Fibroblast of lung (primary cell): ENCODE measurements at regions not wholly inside any gene's neighbourhood (a gene's known extent, or its start where the extent isn't known, plus 50 kb on each side); places are given as distances from the start of the nearest gene placed in this dataset.

Experiments
- DNase-seq, 2 donors: peaks; one replicate each; pipeline versions ENCODE4 v3.0.0 to v3.0.0-alpha.2; 2010; ENCODE audit warnings: low read depth in 2 of 2
- H2AFZ ChIP-seq: 2 replicates; pipeline ENCODE4 v1.5.1; 2012; ENCODE audit warnings: low read length, control low read depth, inconsistent platforms
- H3K27ac ChIP-seq: 2 replicates; pipeline ENCODE4 v1.5.1; 2011; ENCODE audit warnings: low read length, control low read depth; ENCODE audit not compliant: insufficient read depth
- H3K27me3 ChIP-seq: 2 replicates; pipeline ENCODE4 v1.5.1; 2011; ENCODE audit warnings: mild to moderate bottlenecking, low read length; ENCODE audit not compliant: control insufficient read depth, insufficient read depth
- H3K36me3 ChIP-seq: 2 replicates; pipeline ENCODE4 v1.5.1; 2011; ENCODE audit warnings: low read length; ENCODE audit not compliant: control insufficient read depth, insufficient read depth
- H3K4me1 ChIP-seq: 2 replicates; pipeline ENCODE4 v1.5.1; 2011; ENCODE audit warnings: low read length; ENCODE audit not compliant: control insufficient read depth, insufficient read depth; ENCODE audit errors: extremely low read depth
- H3K4me2 ChIP-seq: 2 replicates; pipeline ENCODE4 v1.5.1; 2011; ENCODE audit warnings: low read length, control low read depth; ENCODE audit not compliant: insufficient read depth; ENCODE audit errors: extremely low read depth
- H3K4me3 ChIP-seq, 4 experiments: fragments of 200-600 bp in 1 of 4; sonication (generic) in 1 of 4; replicated peaks in 1 of 4; 2 replicates each; pipeline ENCODE4 v1.5.1; 2011 to 2016; ENCODE audit warnings: low read length in 4 of 4, low read depth in 3 of 4, mild to moderate bottlenecking in 3 of 4, control low read depth in 2 of 4, inconsistent platforms in 1 of 4, mixed read lengths in 1 of 4; ENCODE audit not compliant: insufficient read depth in 1 of 4; ENCODE audit errors: control extremely low read depth in 1 of 4
- H3K79me2 ChIP-seq: 2 replicates; pipeline ENCODE4 v1.5.1; 2012; ENCODE audit warnings: mild to moderate bottlenecking, low read length, inconsistent platforms; ENCODE audit not compliant: control insufficient read depth, insufficient read depth
- H3K9ac ChIP-seq: 2 replicates; pipeline ENCODE4 v1.5.1; 2011; ENCODE audit warnings: mild to moderate bottlenecking, low read length, control low read depth; ENCODE audit not compliant: insufficient read depth
- H3K9me3 ChIP-seq: 2 replicates; pipeline ENCODE4 v1.5.1; 2012; ENCODE audit warnings: low read depth, low read length; ENCODE audit not compliant: control insufficient read depth, insufficient read depth
- H4K20me1 ChIP-seq: 2 replicates; pipeline ENCODE4 v1.5.1; 2011; ENCODE audit warnings: low read length; ENCODE audit not compliant: control insufficient read depth, insufficient read depth; ENCODE audit errors: extremely low read depth
- CTCF ChIP-seq, 2 donors: IDR thresholded peaks in 1 of 2; conservative IDR thresholded peaks in 1 of 2; 1 replicate in 1 of 2; 2 replicates in 1 of 2; pipeline ENCODE4 v1.5.1; 2011 to 2012; ENCODE audit warnings: low read length in 2 of 2, control low read depth in 1 of 2, inconsistent platforms in 1 of 2, low read depth in 1 of 2, mild to moderate bottlenecking in 1 of 2
- EZH2 ChIP-seq: IDR thresholded peaks from 2 replicates; pipeline ENCODE4 v1.5.1; 2012; ENCODE audit warnings: low read length, control low read depth, mild to moderate bottlenecking; ENCODE audit errors: missing control alignments

GRCh38 chr5:67273689-67274356 lies 77.2 kb upstream of the CD180 start:
- Histone ChIP-seq H3K9me3 (no peaks in the 10 kb centered on the region), H4K20me1 (no peaks in the 10 kb centered on the region), H3K79me2 (no peaks in the 10 kb centered on the region), H3K4me2 (no peak overlapping the region), H3K27ac (no peak overlapping the region), H3K4me1 (peaks cover 8% of the 10 kb centered on the region), H3K4me3 (no peak overlapping the region), H3K27me3 (no peaks in the 10 kb centered on the region), H2AFZ (no peak overlapping the region), H3K9ac (no peak overlapping the region), H3K36me3 (no peaks in the 10 kb centered on the region)
- TF ChIP-seq EZH2 (no peak), CTCF (conservative IDR thresholded peaks at IDR 0.05 in 1 of 2, IDR thresholded peaks at IDR 0.05 in 1 of 2; ENCODE audit: low read depth in 1 of 2, low read length in 2 of 2) (no peak)
- DNase-seq = no peak

DNA sequence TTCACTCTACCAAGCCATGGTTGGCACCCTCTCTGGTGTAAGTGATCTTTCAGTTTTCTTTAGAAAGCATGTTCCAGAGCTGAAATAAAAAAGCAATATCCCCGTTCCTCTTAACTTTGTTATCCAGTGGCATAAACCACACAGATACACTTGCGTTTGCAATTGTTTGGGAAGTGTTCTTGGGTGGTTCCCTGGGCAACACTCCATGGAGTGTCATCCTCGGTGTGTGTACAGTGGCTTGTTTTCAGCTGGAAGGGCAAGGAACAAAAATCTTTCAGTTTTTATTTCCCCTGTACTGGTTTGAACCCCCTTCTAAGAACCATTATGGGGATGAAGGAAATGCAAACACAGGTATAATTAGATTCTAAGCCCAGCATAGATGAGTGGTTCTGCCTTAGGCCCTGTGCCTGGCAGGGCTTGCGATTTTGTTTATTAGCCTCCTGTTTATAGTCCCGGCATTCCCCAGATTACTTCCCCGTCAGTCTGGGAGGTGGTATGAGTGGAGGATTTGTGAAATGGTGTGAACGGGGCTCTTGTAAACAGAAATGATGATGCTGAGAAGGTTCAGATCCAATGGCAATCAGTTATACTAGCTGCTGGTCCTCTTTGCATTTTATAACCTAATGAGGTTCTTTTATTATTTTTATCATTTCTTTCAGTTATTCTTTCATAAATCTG lies 76.0 kb upstream of the CD180 start:
- H3K9me3 ChIP-seq = no peaks in the 10 kb centered on the region
- no peak overlapping the region for H3K4me2 ChIP-seq
- peak overlapping the region; percentile 41 for H2AFZ ChIP-seq
- no peak overlapping the region for H3K27ac ChIP-seq
- DNase-seq = no peak
- H3K9ac ChIP-seq = no peak overlapping the region
- H4K20me1 ChIP-seq = no peaks in the 10 kb centered on the region
- no peaks in the 10 kb centered on the region for H3K36me3 ChIP-seq
- TF ChIP-seq EZH2 (no peak), CTCF (conservative IDR thresholded peaks at IDR 0.05 in 1 of 2, IDR thresholded peaks at IDR 0.05 in 1 of 2; ENCODE audit: low read depth in 1 of 2, low read length in 2 of 2) (no peak)
- H3K79me2 ChIP-seq = no peaks in the 10 kb centered on the region
- peaks cover 14% of the 10 kb centered on the region for H3K4me1 ChIP-seq
- H3K27me3 ChIP-seq = no peaks in the 10 kb centered on the region
- H3K4me3 ChIP-seq = no peak overlapping the region

DNA sequence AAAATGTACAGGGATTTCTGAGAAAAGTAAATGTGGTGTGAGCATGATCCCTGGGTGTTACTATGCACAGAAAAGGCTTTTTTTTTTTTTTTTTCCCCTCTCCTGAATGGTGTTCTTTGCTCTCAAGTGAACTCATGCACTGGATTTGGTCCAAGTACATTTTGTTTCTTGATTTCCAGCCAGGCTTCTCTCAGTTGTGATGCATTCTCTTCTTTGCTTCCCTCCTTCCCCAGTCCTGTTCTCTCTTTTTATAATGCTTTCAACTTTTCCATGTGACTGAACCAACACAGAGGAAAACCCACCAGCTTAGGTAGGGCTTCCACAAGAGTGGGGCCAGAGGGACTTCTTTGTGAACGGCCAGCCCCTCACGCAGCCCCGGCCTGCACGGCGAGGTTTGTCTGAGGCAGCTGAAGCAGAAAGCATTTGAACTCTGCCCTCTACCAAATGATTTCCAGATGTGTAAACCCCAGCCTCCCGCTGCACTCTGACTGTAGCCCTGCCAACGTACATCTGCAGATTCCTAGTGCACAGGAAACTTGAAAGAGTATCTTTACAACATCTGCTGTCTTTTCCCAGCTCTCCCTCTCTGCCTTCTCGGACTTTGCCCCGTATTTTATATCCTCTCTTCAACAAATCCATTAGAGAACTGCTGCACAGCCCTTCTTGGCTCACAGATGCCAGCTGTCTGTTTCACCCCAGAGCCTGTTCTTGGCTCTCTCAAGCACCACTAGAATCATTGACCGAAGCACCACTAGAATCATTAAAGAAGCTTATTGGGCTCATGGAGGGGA lies 71.8 kb upstream of the CD180 start:
- Histone ChIP-seq H3K4me3 (peak overlapping the region; percentile 6 to 39 (median 29)), H3K27me3 (no peaks in the 10 kb centered on the region), H2AFZ (peak overlapping the region; percentile 56), H3K79me2 (no peaks in the 10 kb centered on the region), H3K36me3 (no peaks in the 10 kb centered on the region), H3K9ac (no peak overlapping the region), H3K9me3 (no peaks in the 10 kb centered on the region), H4K20me1 (no peaks in the 10 kb centered on the region), H3K4me2 (peak overlapping the region; percentile 87), H3K27ac (peak overlapping the region; percentile 89), H3K4me1 (peaks cover 21% of the 10 kb centered on the region)
- peak; percentile 91 to 100 for DNase-seq
- TF ChIP-seq EZH2 = no peak
- no peak for TF ChIP-seq CTCF (conservative IDR thresholded peaks at IDR 0.05 in 1 of 2, IDR thresholded peaks at IDR 0.05 in 1 of 2; ENCODE audit: low read depth in 1 of 2, low read length in 2 of 2)
